Naive thymus-derived CD4-positive, alpha-beta T cell (primary cell): ENCODE measurements at regions not wholly inside any gene's neighbourhood (a gene's known extent, or its start where the extent isn't known, plus 50 kb on each side); places are given as distances from the start of the nearest gene placed in this dataset.
A peak's percentile ranks its signal among the peaks of the same experiment; 100 is the strongest.

Experiments used
- ATAC-seq: fragments of 150-1000 bp; cut with Tn5 transposase; 2 replicates; pipeline ENCODE4 v1.10.0; 2021; ENCODE audit warnings: mild to moderate bottlenecking, moderate library complexity
- CTCF ChIA-PET: fragments of 350-600 bp; sonication (Branson Sonifier 250); formaldehyde crosslinking; loops from one replicate; lab custom pipeline; 2021; ENCODE audit warnings: antibody characterized with exemption; lab: Charles Lee
- POLR2A ChIA-PET: fragments of 350-600 bp; sonication (Branson Sonifier 250); formaldehyde crosslinking; loops from one replicate; lab custom pipeline; 2021; ENCODE audit warnings: antibody characterized with exemption, inconsistent platforms; lab: Charles Lee
- DNase-seq, 9 donors: peaks; one replicate each; pipeline versions ENCODE4 v3.0.0 to v3.0.0-alpha.2; 2020 to 2022; ENCODE audit warnings: mixed read lengths in 1 of 9
- H3K27ac ChIP-seq: one replicate; pipeline ENCODE4 v1.7.0; 2013; ENCODE audit warnings: mild to moderate bottlenecking, low read depth, low read length, moderate library complexity
- H3K27me3 ChIP-seq, 2 donors: one replicate each; pipeline ENCODE4 v1.7.0; 2013; ENCODE audit warnings: low read length in 2 of 2, mild to moderate bottlenecking in 2 of 2, moderate library complexity in 2 of 2; ENCODE audit not compliant: control insufficient read depth in 2 of 2, insufficient read depth in 2 of 2
- H3K36me3 ChIP-seq, 3 experiments: 1 replicate in 2 of 3; 2 replicates in 1 of 3; pipeline ENCODE4 v1.7.0; 2013; ENCODE audit warnings: low read length in 3 of 3, mild to moderate bottlenecking in 3 of 3, moderate library complexity in 1 of 3; ENCODE audit not compliant: insufficient read depth in 3 of 3, control insufficient read depth in 2 of 3
- H3K4me1 ChIP-seq, 2 donors: one replicate each; pipeline ENCODE4 v1.7.0; 2013; ENCODE audit warnings: low read length in 2 of 2, mild to moderate bottlenecking in 2 of 2, moderate library complexity in 1 of 2; ENCODE audit not compliant: control insufficient read depth in 2 of 2, insufficient read depth in 2 of 2
- H3K4me3 ChIP-seq: 2 replicates; pipeline ENCODE4 v1.7.0; 2013; ENCODE audit warnings: mild to moderate bottlenecking, low read length
- H3K9me3 ChIP-seq, 3 experiments: 1 replicate in 2 of 3; 2 replicates in 1 of 3; pipeline ENCODE4 v1.7.0; 2013; ENCODE audit warnings: low read length in 3 of 3; ENCODE audit not compliant: control insufficient read depth in 2 of 3
- H3K27ac Mint-ChIP-seq, 9 donors: one replicate each; pipeline ENCODE4 v1.8.0; 2020 to 2022; ENCODE audit warnings: mixed read lengths in 9 of 9, mild to moderate bottlenecking in 8 of 9, moderate library complexity in 5 of 9, inconsistent platforms in 2 of 9
- H3K27me3 Mint-ChIP-seq, 5 donors: one replicate each; pipeline ENCODE4 v1.8.0; 2021 to 2022; ENCODE audit warnings: mixed read lengths in 5 of 5, mild to moderate bottlenecking in 1 of 5
- H3K36me3 Mint-ChIP-seq, 5 donors: one replicate each; pipeline ENCODE4 v1.8.0; 2020 to 2022; ENCODE audit warnings: mixed read lengths in 5 of 5, mild to moderate bottlenecking in 3 of 5, inconsistent platforms in 1 of 5
- H3K4me1 Mint-ChIP-seq, 7 donors: one replicate each; pipeline ENCODE4 v1.8.0; 2020 to 2022; ENCODE audit warnings: mixed read lengths in 7 of 7, mild to moderate bottlenecking in 3 of 7, inconsistent platforms in 1 of 7
- H3K4me3 Mint-ChIP-seq, 10 donors: one replicate each; pipeline ENCODE4 v1.8.0; 2020 to 2022; ENCODE audit warnings: mild to moderate bottlenecking in 10 of 10, mixed read lengths in 10 of 10, moderate library complexity in 6 of 10, inconsistent platforms in 2 of 10
- H3K9me3 Mint-ChIP-seq, 11 donors: one replicate each; pipeline ENCODE4 v1.8.0; 2020 to 2022; ENCODE audit warnings: mixed read lengths in 11 of 11, mild to moderate bottlenecking in 4 of 11, inconsistent platforms in 1 of 11, moderate library complexity in 1 of 11
- intact Hi-C, 2 donors: fragments of 100-400 bp; cut with micrococcal nuclease; formaldehyde crosslinking; loops; one replicate each; pipeline ENCODE4 v1.15.1; 2023

DNA sequence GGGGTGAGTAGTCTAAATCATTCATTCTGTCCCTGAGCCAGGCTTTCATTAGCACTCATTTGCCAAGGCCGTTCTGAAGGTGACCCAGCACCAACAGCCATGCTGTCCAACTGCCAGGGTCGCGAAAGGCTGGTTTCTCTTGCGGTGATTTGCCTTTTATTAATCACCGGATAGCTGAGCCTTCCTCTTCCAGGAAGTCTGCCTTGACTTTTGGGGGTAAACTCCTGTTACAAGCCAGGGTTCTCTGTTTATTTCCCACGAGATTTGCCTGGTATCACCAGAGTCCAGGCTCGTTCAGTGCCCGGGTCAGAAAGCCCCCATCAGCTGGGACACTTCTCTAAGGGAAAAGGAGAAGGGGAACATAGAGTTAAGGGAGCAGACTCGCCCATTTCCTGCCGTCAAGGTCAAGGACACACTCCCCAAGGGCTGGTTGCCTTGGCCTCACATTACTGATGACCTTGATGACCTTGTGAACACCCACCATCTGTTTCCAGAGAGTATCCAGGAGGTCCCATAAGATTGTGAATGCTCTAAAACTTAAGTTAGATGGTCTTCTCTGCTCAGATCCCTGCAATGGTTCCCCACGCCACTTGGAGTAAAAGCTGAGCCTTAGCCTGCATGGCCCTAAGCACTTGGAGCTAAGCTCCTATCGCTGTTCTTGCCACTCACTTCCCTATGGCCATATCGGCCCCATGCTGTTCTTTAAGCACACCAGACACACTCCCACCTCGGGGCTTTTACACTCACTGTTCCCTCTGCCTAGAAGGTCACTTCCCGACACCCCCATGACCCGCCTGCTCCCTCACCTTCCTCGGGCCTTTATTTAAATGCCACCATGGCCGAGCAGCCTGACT, 96.0 kb upstream of the EPCAM start:
- peaks cover 0 to 7% (median 0%) of the 10 kb centered on the region in 5 donors for H3K27me3 Mint-ChIP-seq
- intact Hi-C loops = loop anchor here (1.0 to 2.0 kb wide), 3 partner anchors 145 to 354 kb away; no protein-coding TSS in a partner anchor
- H3K4me3 Mint-ChIP-seq = peak overlapping the region in 2 of 10 donors; percentile 60 to 76
- no peaks in the 10 kb centered on the region for H3K36me3 Mint-ChIP-seq
- peaks cover 0 to 11% (median 2%) of the 10 kb centered on the region in 7 donors for H3K4me1 Mint-ChIP-seq
- DNase-seq (no peak), ATAC-seq (no peak)
- H3K27me3 ChIP-seq = no peaks in the 10 kb centered on the region
- no peaks in the 10 kb centered on the region for H3K9me3 ChIP-seq
- ChIA-PET CTCF (interaction anchor here (0.6 to 1.0 kb wide), 3 partner anchors 234 to 290 kb away, joined by 3 read pairs; no protein-coding TSS in a partner anchor), POLR2A (no interaction called here)
- no peaks in the 10 kb centered on the region for H3K36me3 ChIP-seq
- no peaks in the 10 kb centered on the region for H3K9me3 Mint-ChIP-seq
- H3K27ac ChIP-seq = no peak overlapping the region
- peak overlapping the region in 1 of 9 donors; percentile 10 for H3K27ac Mint-ChIP-seq
- H3K4me1 ChIP-seq = no peaks in the 10 kb centered on the region
- no peak overlapping the region for H3K4me3 ChIP-seq

DNA sequence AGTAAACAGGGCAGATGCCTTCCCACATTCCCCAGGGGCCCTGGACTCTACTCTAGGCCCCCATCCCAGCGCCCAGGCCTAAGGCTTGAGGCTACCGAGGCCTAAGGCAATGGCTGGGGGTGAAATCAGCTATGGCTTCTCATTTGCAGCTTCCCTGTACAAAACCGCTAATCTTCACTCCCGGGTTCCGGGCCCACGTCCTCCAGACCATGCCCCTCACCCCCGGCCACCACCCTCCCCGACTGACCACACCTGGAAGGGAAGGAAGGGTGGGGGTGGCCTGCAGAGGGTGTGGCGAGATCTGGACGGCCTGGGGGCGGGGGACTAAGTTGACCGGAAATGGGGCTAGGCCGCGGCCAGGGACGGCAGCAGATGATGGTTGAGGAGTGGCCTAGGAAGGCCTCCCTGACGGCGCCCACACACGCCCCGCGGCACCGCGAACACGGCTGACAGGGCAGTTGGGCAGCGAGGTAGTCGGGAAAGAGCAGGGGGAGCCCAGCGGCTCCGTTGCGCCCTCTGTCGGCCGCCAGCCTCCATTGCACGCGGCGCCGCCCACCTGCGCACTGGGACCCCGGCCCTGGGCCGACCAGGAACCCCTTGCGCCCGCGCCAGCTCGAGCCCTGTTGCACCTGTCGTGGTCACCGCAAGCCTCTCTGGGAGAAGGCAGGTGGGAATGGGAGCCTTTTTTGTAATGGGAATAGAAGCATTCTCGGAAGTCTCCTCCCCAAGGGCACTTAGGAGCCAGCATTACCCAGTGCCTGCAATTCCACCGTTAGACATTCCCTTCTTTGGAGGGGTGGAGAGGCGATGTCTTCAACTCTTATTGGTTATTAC, 95.9 kb upstream of the CALM2 start:
- H3K27ac Mint-ChIP-seq = no peak overlapping the region

DNA sequence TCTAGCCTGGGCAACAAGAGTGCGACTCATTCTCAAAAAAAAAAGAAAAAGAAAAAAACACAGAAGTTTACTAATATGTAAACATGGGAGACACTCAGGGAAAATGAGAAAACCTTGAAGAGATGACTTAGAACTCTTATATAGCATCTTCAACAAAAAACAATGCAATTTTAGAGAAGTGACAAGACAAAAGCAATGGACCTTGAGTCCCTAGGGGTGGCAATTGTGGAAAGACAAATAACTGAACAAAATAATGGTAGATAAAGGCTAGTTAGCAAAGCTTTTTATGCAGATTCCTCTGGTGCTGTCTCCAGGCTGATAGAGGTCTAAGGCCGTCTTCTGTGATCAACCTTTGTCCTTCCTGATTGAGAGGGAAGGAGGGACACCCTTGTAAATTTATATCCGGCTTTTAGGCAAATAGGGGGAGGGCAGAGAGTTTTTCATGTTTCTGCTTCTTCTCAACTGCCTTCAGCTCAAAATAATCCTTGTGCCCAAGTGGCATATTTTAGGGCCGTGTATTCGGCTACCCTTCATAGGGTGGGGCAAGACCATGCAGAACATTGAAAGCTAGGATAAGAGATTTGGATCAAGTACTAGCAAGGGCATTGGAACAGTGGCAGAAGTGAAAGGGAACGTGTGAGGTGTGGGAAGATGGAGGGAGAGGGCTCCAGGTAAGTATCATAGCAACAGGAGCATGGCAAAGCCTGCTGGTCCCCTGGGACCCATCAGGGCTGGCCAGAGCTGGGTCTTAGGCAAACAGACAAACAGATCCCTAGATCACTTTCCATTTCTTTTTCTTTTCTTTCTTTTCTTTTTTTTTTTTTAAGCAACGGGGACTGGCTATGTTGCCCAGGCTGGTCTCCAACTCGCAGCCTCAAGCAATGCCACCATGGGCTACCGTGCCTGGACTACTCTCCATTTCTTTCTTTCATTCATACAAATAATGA, 95.0 kb upstream of the CALM2 start:
- Mint-ChIP-seq H3K4me3 (peak overlapping the region in 5 of 10 donors; percentile 9 to 77 (median 38)), H3K27me3 (peaks cover 0 to 7% (median 0%) of the 10 kb centered on the region in 5 donors), H3K9me3 (no peaks in the 10 kb centered on the region), H3K4me1 (peaks cover 0 to 11% (median 2%) of the 10 kb centered on the region in 7 donors), H3K27ac (peak overlapping the region in 1 of 9 donors; percentile 70), H3K36me3 (no peaks in the 10 kb centered on the region)
- no peak for ATAC-seq
- CTCF ChIA-PET = interaction anchor here (0.7 to 1.6 kb wide), 4 partner anchors 9 to 286 kb away, joined by 3 to 4 read pairs (median 3); no protein-coding TSS in a partner anchor
- POLR2A ChIA-PET = interaction anchor here (0.6 kb wide), 1 partner anchor 122 kb away, joined by 4 read pairs; no protein-coding TSS in a partner anchor
- intact Hi-C loops = no loop called here
- no peaks in the 10 kb centered on the region for H3K9me3 ChIP-seq
- DNase-seq = no peak
- no peak overlapping the region for H3K4me3 ChIP-seq
- no peaks in the 10 kb centered on the region for H3K27me3 ChIP-seq
- H3K36me3 ChIP-seq = no peaks in the 10 kb centered on the region
- no peak overlapping the region for H3K27ac ChIP-seq
- no peaks in the 10 kb centered on the region for H3K4me1 ChIP-seq

More for the DNA sequence above, 95.9 kb upstream of the CALM2 start:
- DNase-seq (peak; percentile 4 to 71 (median 51)), ATAC-seq (peak; percentile 90)
- no peaks in the 10 kb centered on the region for H3K4me1 ChIP-seq
- POLR2A ChIA-PET = no interaction called here
- Mint-ChIP-seq H3K4me1 (peaks cover 0 to 11% (median 2%) of the 10 kb centered on the region in 7 donors), H3K27me3 (peaks cover 0 to 7% (median 0%) of the 10 kb centered on the region in 5 donors), H3K4me3 (peak overlapping the region; percentile 20 to 77 (median 60)), H3K36me3 (no peaks in the 10 kb centered on the region), H3K9me3 (no peaks in the 10 kb centered on the region)
- no peaks in the 10 kb centered on the region for H3K9me3 ChIP-seq
- intact Hi-C loops = loop anchor here (1.0 to 2.0 kb wide), 3 partner anchors 144 to 353 kb away; no protein-coding TSS in a partner anchor
- H3K4me3 ChIP-seq = no peak overlapping the region
- no peaks in the 10 kb centered on the region for H3K27me3 ChIP-seq
- CTCF ChIA-PET = interaction anchor here (1.0 kb wide), 3 partner anchors 50 to 289 kb away, joined by 3 read pairs; no protein-coding TSS in a partner anchor
- no peak overlapping the region for H3K27ac ChIP-seq
- no peaks in the 10 kb centered on the region for H3K36me3 ChIP-seq

DNA sequence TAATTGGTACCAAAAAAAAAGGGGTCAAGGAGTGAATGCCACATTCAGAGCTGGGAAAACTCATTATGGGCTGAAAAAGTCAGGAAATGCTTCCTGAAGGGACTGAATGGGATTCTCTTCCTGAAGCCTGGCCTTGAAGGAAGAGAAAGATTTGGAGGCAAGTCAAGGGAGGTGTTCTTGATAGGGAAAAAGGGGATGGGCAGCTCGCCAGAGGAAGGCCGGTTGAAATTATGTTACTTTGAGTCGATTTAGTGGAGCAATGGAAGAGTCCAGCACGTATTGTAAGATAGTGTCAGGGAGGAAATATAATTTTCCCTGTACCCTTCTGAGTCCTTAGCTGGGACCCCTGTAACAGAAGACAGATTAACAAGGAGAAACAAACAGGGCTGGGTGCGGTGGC, 94.1 kb upstream of the CALM2 start:
- no peak overlapping the region for H3K27ac ChIP-seq
- H3K36me3 ChIP-seq = no peaks in the 10 kb centered on the region
- Mint-ChIP-seq H3K9me3 (no peaks in the 10 kb centered on the region), H3K4me1 (peaks cover 0 to 11% (median 2%) of the 10 kb centered on the region in 7 donors), H3K4me3 (no peak overlapping the region), H3K27ac (peak overlapping the region in 1 of 9 donors; percentile 61), H3K27me3 (peaks cover 0 to 7% (median 0%) of the 10 kb centered on the region in 5 donors), H3K36me3 (no peaks in the 10 kb centered on the region)
- H3K9me3 ChIP-seq = no peaks in the 10 kb centered on the region
- ChIA-PET CTCF (interaction anchor here (1.0 to 1.6 kb wide), 3 partner anchors 9 to 333 kb away, joined by 3 to 7 read pairs (median 3); no protein-coding TSS in a partner anchor), POLR2A (no interaction called here)
- no peaks in the 10 kb centered on the region for H3K4me1 ChIP-seq
- DNase-seq (no peak), ATAC-seq (no peak)
- no peak overlapping the region for H3K4me3 ChIP-seq
- H3K27me3 ChIP-seq = no peaks in the 10 kb centered on the region
- intact Hi-C loops = no loop called here

DNA sequence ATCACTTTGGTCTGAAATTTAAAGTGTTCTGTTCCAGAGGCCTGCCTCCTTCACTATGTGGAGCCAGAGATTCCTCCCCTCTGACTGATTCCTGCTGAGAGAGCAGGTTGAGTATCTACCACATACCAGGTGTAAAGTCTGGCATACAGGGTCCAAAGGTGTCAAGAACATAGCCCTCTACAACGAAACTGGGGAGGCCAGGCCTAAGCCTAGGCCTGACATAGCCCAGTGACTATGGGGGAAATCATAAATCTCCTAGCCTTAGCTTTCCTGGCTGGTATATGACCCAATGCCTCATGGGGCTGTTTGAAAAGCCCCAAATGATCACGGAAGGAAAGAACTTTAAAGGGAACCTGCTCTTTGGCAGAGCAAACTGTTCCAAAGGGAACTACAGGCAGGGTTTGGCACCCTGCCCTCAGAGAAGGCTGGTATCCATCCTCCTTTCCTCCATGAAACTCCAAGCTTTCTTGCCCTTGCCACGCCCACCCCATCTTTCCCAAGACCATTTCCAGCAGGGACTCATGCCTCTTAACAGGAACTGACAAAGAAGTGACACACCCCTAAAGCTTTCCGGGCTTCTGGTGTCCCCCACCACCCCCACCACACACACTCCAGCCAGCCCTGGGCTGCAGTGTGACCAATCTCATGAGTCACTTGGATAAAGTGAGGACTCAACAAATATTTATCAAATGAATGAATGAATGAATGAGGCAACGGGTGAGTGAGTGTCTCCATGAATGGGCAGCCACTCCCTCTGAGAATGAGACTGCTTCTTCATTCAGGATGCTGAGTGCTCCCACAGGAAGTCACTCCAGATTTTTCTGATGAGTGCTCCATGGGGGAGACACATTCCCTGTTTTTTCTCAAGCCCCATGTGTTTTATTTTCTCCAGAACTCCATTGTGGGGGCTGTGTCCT, 93.3 kb upstream of the CALM2 start:
- H3K4me3 Mint-ChIP-seq = no peak overlapping the region
- H3K27ac Mint-ChIP-seq = no peak overlapping the region
- H3K27me3 ChIP-seq = no peaks in the 10 kb centered on the region
- H3K36me3 Mint-ChIP-seq = no peaks in the 10 kb centered on the region
- intact Hi-C loops = no loop called here
- H3K36me3 ChIP-seq = no peaks in the 10 kb centered on the region
- no peaks in the 10 kb centered on the region for H3K9me3 ChIP-seq
- CTCF ChIA-PET = interaction anchor here (0.6 to 1.0 kb wide), 2 partner anchors 289 to 332 kb away, joined by 6 to 7 read pairs; no protein-coding TSS in a partner anchor
- peaks cover 0 to 11% (median 2%) of the 10 kb centered on the region in 7 donors for H3K4me1 Mint-ChIP-seq
- no peak for ATAC-seq
- POLR2A ChIA-PET = no interaction called here
- no peak for DNase-seq
- H3K4me1 ChIP-seq = no peaks in the 10 kb centered on the region
- peaks cover 0 to 7% (median 0%) of the 10 kb centered on the region in 5 donors for H3K27me3 Mint-ChIP-seq
- H3K27ac ChIP-seq = no peak overlapping the region
- H3K4me3 ChIP-seq = no peak overlapping the region
- H3K9me3 Mint-ChIP-seq = no peaks in the 10 kb centered on the region
